Keratinocyte (primary cell): ENCODE measurements at regions not wholly inside any gene's neighbourhood (a gene's known extent, or its start where the extent isn't known, plus 50 kb on each side); places are given as distances from the start of the nearest gene placed in this dataset.

Experiments
- DNase-seq: peaks from one replicate; pipeline ENCODE4 v3.0.0-alpha.2; 2011; ENCODE audit warnings: low read depth, missing footprints, low spot score
- FAIRE-seq: peaks from 2 replicates; lab custom pipeline; 2011; peaks lifted over from hg19 to GRCh38; lab: Jason Lieb, UNC
- H2AFZ ChIP-seq: 2 replicates; pipeline ENCODE4 v1.6.0; 2012; ENCODE audit warnings: low read length, control low read depth, inconsistent platforms; ENCODE audit not compliant: control insufficient read depth
- H3K27ac ChIP-seq: 2 replicates; pipeline ENCODE4 v1.5.1; 2011; ENCODE audit warnings: low read length; ENCODE audit not compliant: control insufficient read depth, insufficient read depth
- H3K27me3 ChIP-seq: 3 replicates; pipeline ENCODE4 v1.6.0; 2011; ENCODE audit warnings: low read length; ENCODE audit not compliant: control insufficient read depth, insufficient read depth; ENCODE audit errors: extremely low read depth
- H3K36me3 ChIP-seq, 2 experiments: 2 replicates in 1 of 2; 3 replicates in 1 of 2; pipeline ENCODE4 v1.5.1; 2011; ENCODE audit warnings: low read length in 2 of 2, mild to moderate bottlenecking in 1 of 2; ENCODE audit not compliant: control insufficient read depth in 2 of 2, insufficient read depth in 2 of 2; ENCODE audit errors: extremely low read depth in 1 of 2
- H3K4me1 ChIP-seq: 3 replicates; pipeline ENCODE4 v1.5.1; 2011; ENCODE audit warnings: low read length; ENCODE audit not compliant: control insufficient read depth, insufficient read depth; ENCODE audit errors: extremely low read depth
- H3K4me2 ChIP-seq: 3 replicates; pipeline ENCODE4 v1.6.0; 2011; ENCODE audit warnings: low read depth, low read length; ENCODE audit not compliant: control insufficient read depth, insufficient read depth; ENCODE audit errors: extremely low read depth
- H3K4me3 ChIP-seq, 3 experiments: fragments of 200-600 bp in 1 of 3; sonication (generic) in 1 of 3; 2 replicates in 2 of 3; 3 replicates in 1 of 3; pipeline ENCODE4 v1.5.1; 2011 to 2016; ENCODE audit warnings: low read length in 3 of 3, mild to moderate bottlenecking in 3 of 3, control low read depth in 2 of 3, inconsistent platforms in 1 of 3, low read depth in 1 of 3, mixed read lengths in 1 of 3, mixed run types in 1 of 3, moderate library complexity in 1 of 3; ENCODE audit not compliant: control insufficient read depth in 2 of 3, insufficient read depth in 2 of 3; ENCODE audit errors: extremely low read depth in 1 of 3
- H3K79me2 ChIP-seq: 2 replicates; pipeline ENCODE4 v1.6.0; 2012; ENCODE audit warnings: low read length; ENCODE audit not compliant: control insufficient read depth, insufficient read depth
- H3K9ac ChIP-seq: 3 replicates; pipeline ENCODE4 v1.6.0; 2011; ENCODE audit warnings: low read length; ENCODE audit not compliant: control insufficient read depth, insufficient read depth; ENCODE audit errors: extremely low read depth
- H3K9me1 ChIP-seq: 3 replicates; pipeline ENCODE4 v1.6.0; 2011; ENCODE audit warnings: low read length; ENCODE audit not compliant: control insufficient read depth, insufficient read depth; ENCODE audit errors: extremely low read depth
- H3K9me3 ChIP-seq: 2 replicates; pipeline ENCODE4 v1.5.1; 2012; ENCODE audit warnings: low read depth, low read length; ENCODE audit not compliant: control insufficient read depth
- H4K20me1 ChIP-seq: 3 replicates; pipeline ENCODE4 v1.6.0; 2011; ENCODE audit warnings: low read length; ENCODE audit not compliant: control insufficient read depth, insufficient read depth; ENCODE audit errors: extremely low read depth
- EZH2 ChIP-seq: IDR thresholded peaks from one replicate; pipeline ENCODE4 v1.6.1; 2012; ENCODE audit warnings: inconsistent platforms, mild to moderate bottlenecking, low read length, moderate library complexity
- dilution Hi-C: fragments of 300-500 bp; cut with MboI; formaldehyde crosslinking; loops from one replicate; pipeline ENCODE4 v1.7.0; 2020; ENCODE audit warnings: low sequenced_read_pairs; ENCODE audit not compliant: extremely low pct_ligation_motif_present
- TF ChIP-seq, protein P1 (sequence below), 3 experiments: IDR thresholded peaks in 1 of 3; conservative IDR thresholded peaks in 1 of 3; optimal IDR thresholded peaks in 1 of 3; 2 replicates in 2 of 3; 3 replicates in 1 of 3; pipeline versions ENCODE3 to v1.5.1; 2011; ENCODE audit warnings: low read length in 3 of 3, mild to moderate bottlenecking in 3 of 3, moderate library complexity in 2 of 3, control low read depth in 1 of 3, inconsistent platforms in 1 of 3; ENCODE audit not compliant: insufficient read depth in 2 of 3; ENCODE audit errors: extremely low read depth in 1 of 3

DNA sequence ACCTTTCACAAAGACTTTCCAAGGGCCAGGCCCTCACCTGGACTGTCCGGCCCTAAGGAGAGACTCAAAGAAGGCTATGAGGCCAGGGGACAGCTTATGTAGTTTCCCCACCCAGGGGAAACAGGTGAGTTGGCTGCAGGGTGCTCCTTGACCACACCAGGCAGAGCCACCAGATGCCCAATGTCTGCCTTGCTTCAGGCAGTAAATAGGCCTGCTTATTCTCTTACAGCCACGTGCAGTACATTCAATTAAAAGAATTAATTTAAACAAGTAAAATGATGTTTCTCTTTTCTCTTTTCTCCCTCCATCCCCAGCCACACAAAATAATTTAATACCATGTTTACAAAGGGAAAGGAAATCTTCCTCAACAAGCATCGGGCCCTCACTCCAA is 66.6 kb upstream of the ABLIM1 start:
- no peak overlapping the region for H3K4me2 ChIP-seq
- no peak overlapping the region for H3K27ac ChIP-seq
- H3K27me3 ChIP-seq = no peaks in the 10 kb centered on the region

DNA sequence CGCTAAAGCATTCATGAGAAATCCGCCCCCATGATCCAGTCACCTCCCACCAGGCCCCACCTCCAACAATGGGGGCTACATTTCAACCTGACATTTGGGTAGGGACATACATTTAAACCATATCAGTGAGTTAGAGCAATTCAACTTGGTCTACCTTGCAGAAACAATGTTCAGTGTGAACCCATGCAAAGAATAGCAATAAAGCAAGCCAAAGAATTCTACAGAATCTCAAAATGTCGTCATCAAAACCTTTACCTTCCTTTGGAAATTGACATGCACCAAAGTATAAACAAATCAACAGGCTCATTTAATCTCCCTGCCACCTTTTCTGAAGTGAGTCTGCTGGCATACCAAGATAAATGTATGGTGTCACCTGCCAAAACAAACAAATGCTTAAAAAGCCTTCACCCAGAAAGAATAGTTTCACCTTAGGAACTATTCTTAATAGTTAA is 68.8 kb upstream of the ABLIM1 start:
- Histone ChIP-seq H3K4me3 (no peak overlapping the region), H2AFZ (no peak overlapping the region), H3K9ac (no peak overlapping the region), H4K20me1 (no peaks in the 10 kb centered on the region), H3K36me3 (no peaks in the 10 kb centered on the region), H3K9me3 (no peaks in the 10 kb centered on the region), H3K4me2 (no peak overlapping the region), H3K4me1 (no peaks in the 10 kb centered on the region), H3K27me3 (no peaks in the 10 kb centered on the region), H3K27ac (no peak overlapping the region), H3K79me2 (no peaks in the 10 kb centered on the region), H3K9me1 (no peaks in the 10 kb centered on the region)
- no peak for FAIRE-seq
- dilution Hi-C loops = no loop called here
- DNase-seq = no peak
- TF ChIP-seq EZH2 = no peak
- TF ChIP-seq, protein P1, sequence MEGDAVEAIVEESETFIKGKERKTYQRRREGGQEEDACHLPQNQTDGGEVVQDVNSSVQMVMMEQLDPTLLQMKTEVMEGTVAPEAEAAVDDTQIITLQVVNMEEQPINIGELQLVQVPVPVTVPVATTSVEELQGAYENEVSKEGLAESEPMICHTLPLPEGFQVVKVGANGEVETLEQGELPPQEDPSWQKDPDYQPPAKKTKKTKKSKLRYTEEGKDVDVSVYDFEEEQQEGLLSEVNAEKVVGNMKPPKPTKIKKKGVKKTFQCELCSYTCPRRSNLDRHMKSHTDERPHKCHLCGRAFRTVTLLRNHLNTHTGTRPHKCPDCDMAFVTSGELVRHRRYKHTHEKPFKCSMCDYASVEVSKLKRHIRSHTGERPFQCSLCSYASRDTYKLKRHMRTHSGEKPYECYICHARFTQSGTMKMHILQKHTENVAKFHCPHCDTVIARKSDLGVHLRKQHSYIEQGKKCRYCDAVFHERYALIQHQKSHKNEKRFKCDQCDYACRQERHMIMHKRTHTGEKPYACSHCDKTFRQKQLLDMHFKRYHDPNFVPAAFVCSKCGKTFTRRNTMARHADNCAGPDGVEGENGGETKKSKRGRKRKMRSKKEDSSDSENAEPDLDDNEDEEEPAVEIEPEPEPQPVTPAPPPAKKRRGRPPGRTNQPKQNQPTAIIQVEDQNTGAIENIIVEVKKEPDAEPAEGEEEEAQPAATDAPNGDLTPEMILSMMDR (optimal IDR thresholded peaks at IDR 0.05 in 1 of 3, IDR thresholded peaks at IDR 0.05 in 1 of 3, conservative IDR thresholded peaks at IDR 0.05 in 1 of 3; ENCODE audit: extremely low read depth in 1 of 3, insufficient read depth in 2 of 3, low read length in 3 of 3) = no peak

More for the DNA sequence above, 66.6 kb upstream of the ABLIM1 start:
- Histone ChIP-seq H3K9me1 (no peaks in the 10 kb centered on the region), H3K9me3 (no peaks in the 10 kb centered on the region), H3K79me2 (no peaks in the 10 kb centered on the region), H3K9ac (no peak overlapping the region), H3K36me3 (no peaks in the 10 kb centered on the region), H2AFZ (no peak overlapping the region), H3K4me3 (no peak overlapping the region), H4K20me1 (no peaks in the 10 kb centered on the region), H3K4me1 (no peaks in the 10 kb centered on the region)
- no peak for DNase-seq
- no peak for FAIRE-seq
- TF ChIP-seq, protein P1 (optimal IDR thresholded peaks at IDR 0.05 in 1 of 3, IDR thresholded peaks at IDR 0.05 in 1 of 3, conservative IDR thresholded peaks at IDR 0.05 in 1 of 3; ENCODE audit: extremely low read depth in 1 of 3, insufficient read depth in 2 of 3, low read length in 3 of 3) = no peak
- TF ChIP-seq EZH2 = no peak
- dilution Hi-C loops = no loop called here
